SU-DHL-6 (cell line): ENCODE measurements at regions not wholly inside any gene's neighbourhood (a gene's known extent, or its start where the extent isn't known, plus 50 kb on each side); places are given as distances from the start of the nearest gene placed in this dataset.

Source experiments
- CTCF ChIP-seq: fragments of 200-600 bp; sonication (generic); IDR thresholded peaks from one replicate; pipeline ENCODE4 v1.5.1; 2017; ENCODE audit warnings: antibody characterized with exemption, mild to moderate bottlenecking, low read length, moderate library complexity; ENCODE audit not compliant: insufficient read depth, poor library complexity, severe bottlenecking
- EZH2phosphoT487 ChIP-seq: fragments of 200-600 bp; sonication (generic), shearing (Covaris generic); conservative IDR thresholded peaks from 2 replicates; pipeline ENCODE4 v1.6.1; 2018; ENCODE audit warnings: mild to moderate bottlenecking, antibody characterized with exemption, low read length, moderate library complexity, mixed read lengths

- TF ChIP-seq CTCF: no peak
- no peak for TF ChIP-seq EZH2phosphoT487
These were observed 157.1 kb upstream of the MPDZ start for GRCh38 chr9:13436591-13436990.
